ENCODE measurements at regions not wholly inside any gene's neighbourhood (a gene's known extent, or its start where the extent isn't known, plus 50 kb on each side); places are given as distances from the start of the nearest gene placed in this dataset.
"Not testable (repeated sequence)": the region's sequence is repeated elsewhere in the genome, so short reads cannot be mapped to it uniquely, and the experiment has no call there.

- no peak for DNase-seq
Measured at GRCh38 chr1:14263225-14263624, 335.3 kb upstream of the KAZN start.

DNA sequence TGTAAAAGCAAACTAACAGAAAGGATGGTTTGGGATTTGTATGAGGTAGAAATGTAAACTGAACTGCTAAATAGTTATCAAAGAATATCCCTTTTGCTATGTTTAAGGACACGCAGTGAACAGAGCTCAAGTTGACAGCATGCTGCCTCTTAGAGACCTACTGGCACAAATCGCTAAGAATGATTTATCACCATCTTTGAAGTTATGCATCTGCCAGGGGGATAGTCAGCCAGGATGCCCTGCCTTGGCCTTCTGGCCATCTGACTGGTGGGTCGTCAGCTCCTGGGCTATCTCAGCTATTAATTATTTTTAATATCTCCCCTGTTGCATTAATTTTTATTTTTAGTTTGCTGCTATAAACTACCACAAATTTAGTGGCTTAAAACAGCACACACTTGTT lies 334.8 kb upstream of the KAZN start:
- DNase-seq, result no peak

- DNase-seq, result no peak
Measured at GRCh38 chr1:14265495-14265894, 333.0 kb upstream of the KAZN start.

- DNase-seq, result no peak
Measured at GRCh38 chr1:14267991-14268390, 330.5 kb upstream of the KAZN start.

- DNase-seq, result no peak
Measured at GRCh38 chr1:14270821-14271220, 327.7 kb upstream of the KAZN start.

DNA sequence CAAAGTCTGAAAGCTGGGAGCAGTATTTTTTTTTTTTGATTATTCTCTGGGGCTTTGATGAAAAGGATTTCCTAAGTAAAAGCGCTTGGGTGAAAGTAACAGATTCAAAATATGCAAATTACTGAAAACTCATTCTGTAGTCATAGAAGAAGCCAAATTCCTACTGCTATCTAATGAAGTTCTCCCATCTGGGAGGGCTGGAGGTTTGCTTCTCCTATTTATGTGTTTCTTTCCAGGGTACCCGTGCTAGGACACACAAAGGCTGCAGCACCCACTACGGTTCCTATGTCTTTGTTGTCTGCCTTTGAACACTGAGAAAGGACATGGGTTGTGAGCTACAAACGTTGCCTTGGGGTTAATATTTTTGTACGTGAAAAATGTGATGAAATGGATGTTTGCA lies 324.7 kb upstream of the KAZN start:
- DNase-seq, result no peak

GRCh38 chr1:14279891-14280290 lies 318.6 kb upstream of the KAZN start:
- DNase-seq, result not testable (repeated sequence)

- no peak for DNase-seq
Measured at GRCh38 chr1:14280909-14281308, 317.6 kb upstream of the KAZN start.

DNA sequence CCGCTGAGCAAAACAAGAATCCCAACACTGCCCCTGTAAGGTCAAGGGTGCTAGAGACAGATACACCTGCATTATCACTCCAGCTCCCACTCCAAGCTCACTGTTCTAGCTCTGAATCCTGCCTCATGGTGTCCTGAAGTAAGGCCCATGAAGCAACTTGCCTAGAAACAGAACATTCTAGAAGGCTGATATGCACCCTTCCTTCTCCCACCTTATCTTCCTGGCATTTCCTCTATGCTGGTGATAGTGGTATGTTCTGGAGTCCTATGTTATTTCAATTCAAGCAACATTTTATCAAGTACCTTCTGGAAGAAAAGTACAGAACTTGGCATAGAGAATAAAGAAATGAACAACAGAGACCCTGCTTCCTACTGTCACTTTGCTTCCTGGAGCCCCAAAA lies 317.1 kb upstream of the KAZN start:
- no peak for DNase-seq

DNA sequence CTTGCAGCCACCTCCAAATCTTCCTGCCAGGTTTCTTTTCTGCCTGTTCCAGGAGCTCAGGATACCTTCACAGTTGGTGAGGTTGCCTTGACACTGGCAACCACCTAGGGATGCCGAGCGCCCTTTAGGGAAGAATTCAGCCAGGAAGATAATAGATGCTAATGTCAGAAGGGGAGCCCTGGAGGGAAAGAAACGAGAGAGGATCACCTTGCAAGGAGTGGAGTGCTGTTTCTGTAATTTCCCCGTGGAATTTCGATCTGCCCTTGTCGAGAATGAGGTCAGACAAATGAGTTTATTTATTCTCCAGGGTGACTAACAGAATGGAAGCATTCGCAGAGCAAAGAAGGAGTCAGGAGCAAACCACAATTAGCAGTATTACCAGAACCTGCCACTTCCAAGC lies 315.8 kb upstream of the KAZN start:
- DNase-seq, result no peak

GRCh38 chr1:14285238-14285637 lies 313.2 kb upstream of the KAZN start:
- no peak for DNase-seq

GRCh38 chr1:14291182-14291581 lies 307.3 kb upstream of the KAZN start:
- DNase-seq, result not testable (repeated sequence)

DNA sequence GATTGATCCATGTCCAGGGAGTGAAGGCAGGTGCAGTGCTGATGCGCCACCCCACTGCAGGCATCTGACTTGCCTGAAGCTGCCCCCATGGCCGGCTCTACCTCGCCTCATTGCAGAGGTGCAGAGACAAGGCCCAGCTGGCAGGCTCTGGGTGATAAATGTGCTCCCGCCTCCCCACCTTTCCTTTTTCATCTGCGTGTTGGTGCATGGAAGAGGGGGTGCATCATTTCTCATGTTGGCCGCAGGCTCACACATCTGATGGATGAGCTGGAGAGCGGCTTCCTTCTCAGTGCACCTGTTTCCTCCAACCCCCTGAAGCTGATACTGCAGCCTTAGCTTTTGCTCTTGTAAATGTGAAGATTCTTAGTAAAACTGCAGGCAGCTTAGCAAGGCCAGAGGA lies 306.0 kb upstream of the KAZN start:
- DNase-seq, result no peak

- DNase-seq, result no peak
Measured at GRCh38 chr1:14294006-14294405, 304.5 kb upstream of the KAZN start.

GRCh38 chr1:14294860-14295536 lies 303.5 kb upstream of the KAZN start:
- no peak for DNase-seq

- no peak for DNase-seq
Measured at GRCh38 chr1:14296795-14297194, 301.7 kb upstream of the KAZN start.

DNA sequence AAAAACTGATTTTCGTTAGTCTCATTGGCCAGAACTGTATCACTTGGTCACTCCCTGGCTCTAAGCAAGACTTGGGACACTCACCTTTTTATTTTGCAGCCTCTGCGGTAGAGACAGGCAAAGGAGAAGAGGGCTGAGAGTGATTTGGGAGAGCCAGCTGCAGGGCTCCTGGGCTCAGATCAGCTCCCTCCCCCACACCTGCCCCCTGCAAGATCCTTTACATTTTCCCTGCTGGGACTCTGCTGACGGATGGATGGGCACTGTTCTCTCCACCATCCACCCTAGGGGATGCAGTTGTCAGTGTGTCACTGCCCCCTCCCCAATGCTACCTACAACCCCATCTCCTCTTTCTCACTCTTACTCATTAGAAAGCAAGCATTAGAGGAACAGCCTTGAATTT lies 301.1 kb upstream of the KAZN start:
- no peak for DNase-seq

GRCh38 chr1:14298806-14299205 lies 299.7 kb upstream of the KAZN start:
- no peak for DNase-seq

GRCh38 chr1:14300991-14301703 lies 297.3 kb upstream of the KAZN start:
- DNase-seq, result no peak

DNA sequence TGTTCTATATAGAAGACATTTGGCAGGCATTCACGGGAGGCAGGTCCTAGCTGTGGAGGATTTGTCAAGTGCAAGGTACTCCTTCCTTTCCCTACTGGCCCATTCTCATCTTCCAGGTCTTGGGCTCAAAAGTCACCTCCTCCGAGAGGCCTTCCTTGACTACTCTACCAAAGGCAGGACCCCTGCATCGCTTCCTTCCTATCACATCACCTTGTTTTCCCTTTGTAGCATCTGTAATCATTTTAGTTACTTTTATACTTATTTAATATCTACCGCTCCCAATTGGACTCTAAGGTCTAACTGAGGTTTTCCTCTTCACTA lies 296.8 kb upstream of the KAZN start:
- DNase-seq, result no peak

DNA sequence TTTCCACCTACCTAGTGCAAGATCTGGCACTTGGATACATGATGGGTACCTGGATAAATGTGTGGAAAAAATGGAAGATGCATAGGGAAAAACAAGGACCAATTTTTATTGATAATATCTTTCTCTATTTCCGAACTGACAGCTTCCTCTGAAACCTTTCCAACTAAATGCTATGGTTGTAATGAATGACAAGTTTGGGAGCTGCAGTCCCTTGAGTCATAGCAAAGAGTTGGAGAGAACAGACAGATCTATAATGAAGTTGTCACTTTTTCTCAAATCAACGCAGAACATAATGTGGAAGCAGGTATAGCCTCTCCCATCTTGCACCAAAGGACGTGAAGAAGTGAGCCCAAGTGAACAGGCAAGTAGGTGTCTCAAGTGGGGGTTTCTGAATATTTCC lies 296.5 kb upstream of the KAZN start:
- no peak for DNase-seq

GRCh38 chr1:14303011-14303410 lies 295.5 kb upstream of the KAZN start:
- DNase-seq, result no peak

- peak; percentile 71 for DNase-seq
Measured at GRCh38 chr1:14304381-14304865, 294.1 kb upstream of the KAZN start.

GRCh38 chr1:14308460-14308859 lies 290.0 kb upstream of the KAZN start:
- no peak for DNase-seq

DNA sequence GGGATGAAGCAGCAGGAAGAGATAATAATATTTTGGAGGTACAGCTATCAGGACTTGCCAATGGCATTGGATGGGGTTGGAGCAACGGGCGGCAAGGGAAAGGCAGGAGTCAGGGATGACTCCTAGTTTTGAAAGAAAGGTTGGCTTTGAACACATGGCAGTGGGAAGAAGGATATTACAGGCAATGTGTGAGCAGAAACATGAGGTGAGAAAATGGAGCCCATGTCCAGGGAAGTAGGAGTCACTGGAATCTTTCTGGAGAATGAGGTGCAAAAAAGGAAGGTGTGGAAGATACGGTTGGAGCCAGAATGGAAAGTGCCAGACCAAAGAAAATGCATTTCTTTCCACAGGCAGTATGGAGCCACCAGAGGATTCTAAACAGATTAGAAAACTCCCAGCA lies 288.5 kb upstream of the KAZN start:
- no peak for DNase-seq

Data from hindlimb muscle (tissue), 1 donor.